Right atrium auricular region (tissue), 2 donors: ENCODE measurements at regions not wholly inside any gene's neighbourhood (a gene's known extent, or its start where the extent isn't known, plus 50 kb on each side); places are given as distances from the start of the nearest gene placed in this dataset.

Source experiments
- DNase-seq: peaks from one replicate; pipeline ENCODE4 v3.0.0-alpha.2; 2019; ENCODE audit warnings: low spot score
- H3K27ac ChIP-seq, 2 donors: fragments of 200-600 bp; sonication (generic); 1 replicate in 1 of 2; 2 replicates in 1 of 2; pipeline ENCODE4 v1.5.1; 2016 to 2019
- H3K27me3 ChIP-seq, 2 donors: fragments of 200-600 bp; sonication (generic); one replicate each; pipeline versions ENCODE4 v1.5.1 to v1.6.0; 2017 to 2019
- H3K36me3 ChIP-seq: fragments of 200-600 bp; sonication (generic); one replicate; pipeline ENCODE4 v1.5.1; 2016
- H3K4me1 ChIP-seq, 2 donors: fragments of 200-600 bp; sonication (generic); one replicate each; pipeline versions ENCODE4 v1.5.1 to v1.6.0; 2017 to 2019
- H3K4me3 ChIP-seq, 2 donors: fragments of 200-600 bp; sonication (generic); 1 replicate in 1 of 2; 2 replicates in 1 of 2; pipeline ENCODE4 v1.5.1; 2017 to 2019; ENCODE audit warnings: mild to moderate bottlenecking in 1 of 2, moderate library complexity in 1 of 2
- H3K9me3 ChIP-seq, 2 donors: fragments of 200-600 bp; sonication (generic); one replicate each; pipeline ENCODE4 v1.5.1; 2019
- CTCF ChIP-seq, 2 donors: fragments of 200-600 bp; sonication (generic); IDR thresholded peaks; one replicate each; pipeline ENCODE4 v1.5.1; 2019; ENCODE audit warnings: antibody characterized with exemption in 2 of 2

DNA sequence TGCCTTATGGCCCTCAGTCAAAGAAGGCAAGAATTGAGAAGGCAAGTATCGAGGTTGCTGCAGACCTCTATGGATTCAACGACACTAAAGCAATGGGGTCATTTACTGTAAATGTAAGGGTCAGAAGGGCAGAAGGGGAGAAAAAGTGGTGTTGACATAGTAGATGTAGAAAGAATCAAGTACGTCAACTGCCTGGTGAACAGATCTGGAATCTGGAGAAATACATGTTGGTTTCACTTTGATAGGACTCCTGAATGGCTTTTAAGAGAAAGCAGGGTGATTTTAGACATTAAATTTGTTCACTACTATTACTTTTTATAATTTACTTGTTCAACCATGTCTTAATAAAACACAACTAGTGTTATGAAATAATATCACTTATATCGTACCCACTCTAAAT lies 81.3 kb upstream of the FSTL5 start:
- no peak for TF ChIP-seq CTCF (IDR thresholded peaks at IDR 0.05)

DNA sequence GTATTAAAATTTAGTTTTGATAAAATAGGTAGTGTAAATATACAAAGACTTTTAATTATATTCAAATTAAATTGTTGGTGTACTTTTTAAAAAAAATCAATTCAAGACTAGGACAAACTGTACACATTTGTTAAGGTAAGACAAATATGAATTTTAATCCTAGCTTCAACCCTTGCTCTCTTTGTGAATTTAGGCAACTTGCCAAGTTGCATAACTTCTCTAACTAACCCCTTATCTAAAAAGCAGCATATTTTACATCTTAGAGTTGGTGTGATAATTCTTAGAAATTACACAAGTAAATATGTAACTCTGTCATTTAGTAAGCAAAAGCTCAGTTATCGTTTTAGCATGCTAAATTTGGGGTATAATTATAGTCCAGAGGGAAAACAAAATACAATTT lies 78.1 kb upstream of the FSTL5 start:
- Histone ChIP-seq H3K9me3 (no peaks in the 10 kb centered on the region), H3K27ac (no peak overlapping the region), H3K4me3 (no peak overlapping the region), H3K36me3 (no peaks in the 10 kb centered on the region), H3K27me3 (no peaks in the 10 kb centered on the region), H3K4me1 (no peaks in the 10 kb centered on the region)
- no peak for TF ChIP-seq CTCF (IDR thresholded peaks at IDR 0.05)
- DNase-seq, result no peak

More for the DNA sequence above, 81.3 kb upstream of the FSTL5 start:
- Histone ChIP-seq H3K36me3 (no peaks in the 10 kb centered on the region), H3K4me3 (no peak overlapping the region), H3K4me1 (no peaks in the 10 kb centered on the region), H3K27me3 (no peaks in the 10 kb centered on the region), H3K27ac (no peak overlapping the region), H3K9me3 (no peaks in the 10 kb centered on the region)
- DNase-seq, result no peak

- H3K27ac ChIP-seq, result no peak overlapping the region
- no peak for DNase-seq
- no peaks in the 10 kb centered on the region for H3K9me3 ChIP-seq
- H3K4me1 ChIP-seq, result no peaks in the 10 kb centered on the region
- H3K27me3 ChIP-seq, result no peaks in the 10 kb centered on the region
- H3K36me3 ChIP-seq, result no peaks in the 10 kb centered on the region
- TF ChIP-seq CTCF (IDR thresholded peaks at IDR 0.05), result no peak
- H3K4me3 ChIP-seq, result no peak overlapping the region
Observed at GRCh38 chr4:162239992-162240769, 76.4 kb upstream of the FSTL5 start.

- H3K27me3 ChIP-seq, result no peaks in the 10 kb centered on the region
- H3K36me3 ChIP-seq, result no peaks in the 10 kb centered on the region
- no peaks in the 10 kb centered on the region for H3K9me3 ChIP-seq
- no peak for TF ChIP-seq CTCF (IDR thresholded peaks at IDR 0.05)
- H3K4me1 ChIP-seq, result no peaks in the 10 kb centered on the region
- H3K4me3 ChIP-seq, result no peak overlapping the region
- DNase-seq, result no peak
- H3K27ac ChIP-seq, result no peak overlapping the region
Observed at GRCh38 chr4:162237676-162238075, 73.9 kb upstream of the FSTL5 start.

DNA sequence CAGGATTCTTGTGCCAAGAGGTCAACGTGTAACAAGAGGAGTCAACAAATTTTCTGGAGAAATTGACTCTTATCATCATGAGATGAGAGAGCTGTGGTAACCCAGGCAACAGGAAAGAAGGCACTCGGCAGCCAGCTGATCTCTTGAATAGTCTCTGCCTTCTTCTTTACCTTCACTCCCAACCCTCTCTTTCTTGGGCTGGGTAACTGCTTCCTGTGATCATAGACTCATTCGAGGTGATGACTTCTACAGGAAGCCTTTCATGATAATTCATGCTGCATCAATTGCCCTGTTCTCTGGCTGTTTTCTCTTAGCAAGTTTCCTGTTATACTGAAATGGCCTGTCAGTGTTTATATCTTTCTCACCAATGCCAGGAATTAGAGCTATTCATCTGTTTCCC lies 70.8 kb upstream of the FSTL5 start:
- Histone ChIP-seq H3K9me3 (no peaks in the 10 kb centered on the region), H3K36me3 (no peaks in the 10 kb centered on the region), H3K27ac (no peak overlapping the region), H3K4me3 (no peak overlapping the region), H3K27me3 (no peaks in the 10 kb centered on the region), H3K4me1 (no peaks in the 10 kb centered on the region)
- no peak for DNase-seq
- no peak for TF ChIP-seq CTCF (IDR thresholded peaks at IDR 0.05)

GRCh38 chr4:162232349-162232748 lies 68.5 kb upstream of the FSTL5 start:
- H3K27ac ChIP-seq, result no peak overlapping the region
- H3K4me1 ChIP-seq, result no peaks in the 10 kb centered on the region
- TF ChIP-seq CTCF (IDR thresholded peaks at IDR 0.05), result no peak
- no peaks in the 10 kb centered on the region for H3K27me3 ChIP-seq
- no peaks in the 10 kb centered on the region for H3K9me3 ChIP-seq
- H3K4me3 ChIP-seq, result no peak overlapping the region
- no peaks in the 10 kb centered on the region for H3K36me3 ChIP-seq
- no peak for DNase-seq
